Ovary (tissue), 7 donors: ENCODE measurements at regions not wholly inside any gene's neighbourhood (a gene's known extent, or its start where the extent isn't known, plus 50 kb on each side); places are given as distances from the start of the nearest gene placed in this dataset.

Source experiments
- DNase-seq, 5 donors: peaks; one replicate each; pipeline ENCODE4 v3.0.0-alpha.2; 2019 to 2020
- H3K27ac ChIP-seq, 2 donors: fragments of 200-600 bp; one replicate each; pipeline versions ENCODE4 v1.5.1 to v1.8.0; 2019 to 2022
- H3K27me3 ChIP-seq: fragments of 200-600 bp; one replicate; pipeline ENCODE4 v1.8.0; 2022
- H3K36me3 ChIP-seq: fragments of 200-600 bp; sonication (generic); one replicate; pipeline ENCODE4 v1.5.1; 2019
- H3K4me1 ChIP-seq: one replicate; pipeline ENCODE4 v1.8.1; 2013; ENCODE audit warnings: mild to moderate bottlenecking, moderate library complexity; ENCODE audit not compliant: insufficient read depth
- H3K4me3 ChIP-seq: fragments of 200-600 bp; sonication (generic); one replicate; pipeline ENCODE4 v1.5.1; 2017
- H3K9me3 ChIP-seq, 2 donors: fragments of 200-600 bp in 1 of 2; sonication (generic) in 1 of 2; one replicate each; pipeline versions ENCODE4 v1.5.1 to v1.8.1; 2013 to 2019; ENCODE audit warnings: mild to moderate bottlenecking in 1 of 2, moderate library complexity in 1 of 2
- EP300 ChIP-seq: sonication (generic); formaldehyde crosslinking; IDR thresholded peaks from one replicate; pipeline ENCODE4 v1.6.1; 2017; ENCODE audit warnings: antibody characterized with exemption
- POLR2A ChIP-seq: fragments of 450-650 bp; IDR thresholded peaks from one replicate; pipeline ENCODE4 v1.6.1; 2017; ENCODE audit warnings: antibody characterized with exemption, mild to moderate bottlenecking, moderate library complexity
- WGBS, 3 donors: extraction: QIAGEN DNeasy Blood & Tissue Kit in 1 of 3; methylation state at CpG; one replicate each; pipeline versions ENCODE4 v1.1.5 to v1.1.7; 2013 to 2017; 5-methylcytosine and 5-hydroxymethylcytosine counted together
- intact Hi-C, 4 donors: fragments of 100-400 bp; cut with DNase I; formaldehyde crosslinking; loops; one replicate each; pipeline versions ENCODE4 v1.11.0 to v1.15.1; 2022 to 2023
- TF ChIP-seq, protein P1 (sequence below), 3 donors: fragments of 450-650 bp in 2 of 3; fragments of 200-600 bp in 1 of 3; IDR thresholded peaks; one replicate each; pipeline versions ENCODE4 v1.5.1 to v1.8.0; 2016 to 2022; ENCODE audit warnings: antibody characterized with exemption in 3 of 3, mild to moderate bottlenecking in 1 of 3
- donor health status: DM: no; HTN: no; CAD: no; lungs with moderate emphysema.
- donor health status: DM: no; HTN: no; CAD: no.
- donor health status: Bipolar disorder and iron deficiency.
- donor health status: DM: no; HTN: no; CAD: no.
- donor health status: DM: yes; HTN: yes; CAD: no.

DNA sequence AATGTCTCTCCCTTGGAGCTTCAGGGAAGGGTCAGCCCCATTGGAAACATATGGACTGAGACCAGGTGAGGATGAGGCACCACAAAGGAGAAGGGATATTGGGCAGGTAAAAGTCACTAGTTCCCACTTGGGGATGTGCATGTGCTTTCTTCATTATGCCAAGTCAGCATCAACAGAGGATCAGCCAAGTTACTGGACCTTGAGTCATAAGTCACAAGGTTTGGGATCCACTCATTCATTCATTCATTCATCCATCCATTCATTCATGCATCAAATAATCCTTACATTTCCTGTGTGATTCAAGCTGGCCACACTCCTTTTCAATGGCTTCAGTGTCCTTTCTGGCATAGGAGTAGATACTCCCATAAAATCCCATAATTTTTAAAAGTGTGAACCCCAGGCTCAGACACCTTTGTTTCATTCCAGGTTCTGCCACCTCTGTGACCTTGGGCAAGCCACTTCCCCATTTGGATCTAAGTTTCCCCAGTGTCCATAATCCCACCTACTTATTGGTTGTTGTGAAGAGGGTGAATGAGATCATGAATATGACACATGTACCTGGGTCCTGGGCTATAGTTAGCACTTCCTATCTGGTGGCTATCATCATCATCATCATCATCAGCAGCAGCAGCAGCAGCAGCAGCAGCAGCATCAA is 162.1 kb upstream of the LHX5 start:
- intact Hi-C loops: no loop called here
- H3K4me1 ChIP-seq: no peaks in the 10 kb centered on the region

DNA sequence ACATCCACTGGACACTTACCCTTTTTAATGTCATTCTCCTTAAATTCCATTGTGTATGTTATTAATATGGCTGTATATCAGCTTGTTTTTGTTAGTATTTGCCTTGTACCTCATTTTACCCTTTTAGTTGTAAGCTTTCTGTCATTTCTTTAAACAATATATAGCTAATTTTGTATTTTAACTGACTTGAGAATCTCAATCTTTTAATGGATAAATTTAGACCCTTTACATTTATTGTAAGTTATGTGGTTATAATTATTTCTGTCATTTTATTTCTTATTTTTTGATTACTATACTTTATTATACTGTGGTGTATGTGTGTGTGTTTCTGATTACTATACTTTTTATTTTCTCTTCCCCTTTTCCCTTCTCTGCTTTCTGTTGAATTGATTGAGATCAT is 159.0 kb upstream of the LHX5 start:
- TF ChIP-seq EP300 (no peak), POLR2A (no peak)
- TF ChIP-seq, protein P1, sequence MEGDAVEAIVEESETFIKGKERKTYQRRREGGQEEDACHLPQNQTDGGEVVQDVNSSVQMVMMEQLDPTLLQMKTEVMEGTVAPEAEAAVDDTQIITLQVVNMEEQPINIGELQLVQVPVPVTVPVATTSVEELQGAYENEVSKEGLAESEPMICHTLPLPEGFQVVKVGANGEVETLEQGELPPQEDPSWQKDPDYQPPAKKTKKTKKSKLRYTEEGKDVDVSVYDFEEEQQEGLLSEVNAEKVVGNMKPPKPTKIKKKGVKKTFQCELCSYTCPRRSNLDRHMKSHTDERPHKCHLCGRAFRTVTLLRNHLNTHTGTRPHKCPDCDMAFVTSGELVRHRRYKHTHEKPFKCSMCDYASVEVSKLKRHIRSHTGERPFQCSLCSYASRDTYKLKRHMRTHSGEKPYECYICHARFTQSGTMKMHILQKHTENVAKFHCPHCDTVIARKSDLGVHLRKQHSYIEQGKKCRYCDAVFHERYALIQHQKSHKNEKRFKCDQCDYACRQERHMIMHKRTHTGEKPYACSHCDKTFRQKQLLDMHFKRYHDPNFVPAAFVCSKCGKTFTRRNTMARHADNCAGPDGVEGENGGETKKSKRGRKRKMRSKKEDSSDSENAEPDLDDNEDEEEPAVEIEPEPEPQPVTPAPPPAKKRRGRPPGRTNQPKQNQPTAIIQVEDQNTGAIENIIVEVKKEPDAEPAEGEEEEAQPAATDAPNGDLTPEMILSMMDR (IDR thresholded peaks at IDR 0.05): no peak
- H3K27ac ChIP-seq: no peak overlapping the region
- no peak for DNase-seq
- no peaks in the 10 kb centered on the region for H3K36me3 ChIP-seq
- H3K4me1 ChIP-seq: no peaks in the 10 kb centered on the region
- intact Hi-C loops: no loop called here
- peaks cover 0 to 3% of the 10 kb centered on the region in 2 donors for H3K9me3 ChIP-seq
- no peak overlapping the region for H3K4me3 ChIP-seq
- H3K27me3 ChIP-seq: no peaks in the 10 kb centered on the region

More for the DNA sequence above, 162.1 kb upstream of the LHX5 start:
- TF ChIP-seq EP300 (no peak), POLR2A (no peak)
- TF ChIP-seq, protein P1 (IDR thresholded peaks at IDR 0.05): no peak
- Histone ChIP-seq H3K36me3 (no peaks in the 10 kb centered on the region), H3K27me3 (no peaks in the 10 kb centered on the region), H3K27ac (no peak overlapping the region), H3K9me3 (no peaks in the 10 kb centered on the region), H3K4me3 (no peak overlapping the region)
- no peak for DNase-seq

DNA sequence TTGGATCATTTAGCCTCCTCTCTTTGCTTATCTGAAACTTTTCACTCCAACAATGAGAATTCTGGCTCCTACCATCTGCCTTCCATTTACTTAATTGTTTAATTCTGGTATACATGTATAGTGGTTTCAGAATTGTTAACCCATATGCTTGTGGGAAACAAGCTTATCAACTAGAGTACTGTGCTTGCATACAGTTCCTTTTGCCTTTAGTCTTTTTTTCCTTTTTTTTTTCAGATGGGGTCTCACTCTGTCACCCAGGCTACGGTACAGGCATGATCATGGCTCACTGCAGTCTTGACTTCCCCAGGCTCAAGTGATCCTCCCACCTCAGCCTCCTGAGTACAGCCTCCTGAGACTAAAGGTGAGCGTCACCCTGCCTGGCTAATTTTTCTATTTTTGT is 153.8 kb upstream of the LHX5 start:
- no peaks in the 10 kb centered on the region for H3K4me1 ChIP-seq
- no peak for DNase-seq
- no peak overlapping the region for H3K27ac ChIP-seq
- 81 to 91% (median 82%) methylated on average over 2 of the region's 2 CpGs for WGBS, 3 donors
- no peaks in the 10 kb centered on the region for H3K36me3 ChIP-seq
- H3K27me3 ChIP-seq: no peaks in the 10 kb centered on the region
- TF ChIP-seq, protein P1 (IDR thresholded peaks at IDR 0.05): no peak
- TF ChIP-seq EP300 (no peak), POLR2A (no peak)
- intact Hi-C loops: no loop called here
- peaks cover 0 to 3% of the 10 kb centered on the region in 2 donors for H3K9me3 ChIP-seq
- no peak overlapping the region for H3K4me3 ChIP-seq

DNA sequence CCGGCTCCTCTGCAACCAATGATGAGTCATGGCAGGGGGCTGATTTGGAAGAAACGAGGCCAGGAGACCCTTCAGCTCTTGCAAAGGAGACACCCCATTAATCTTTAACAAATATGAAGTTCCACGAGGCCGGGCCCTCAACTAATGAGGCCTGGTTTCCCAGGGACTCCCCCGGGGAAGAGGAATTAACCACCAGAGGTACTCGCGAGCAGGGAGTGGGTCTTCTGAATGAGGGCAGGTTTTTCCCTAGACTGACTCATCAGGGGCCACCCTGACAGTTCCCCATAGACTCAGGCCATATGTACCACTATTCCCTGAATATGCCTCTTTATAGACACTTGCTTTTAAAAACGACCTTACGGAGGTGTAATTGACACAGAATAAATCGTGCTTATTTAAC is 150.7 kb upstream of the LHX5 start:
- 40 to 42% (median 40%) methylated on average over 10 of the region's 10 CpGs for WGBS, 3 donors
- no peak overlapping the region for H3K4me3 ChIP-seq
- H3K9me3 ChIP-seq: peaks cover 0 to 3% of the 10 kb centered on the region in 2 donors
- intact Hi-C loops: no loop called here
- TF ChIP-seq EP300: no peak
- TF ChIP-seq, protein P1 (IDR thresholded peaks at IDR 0.05): no peak
- TF ChIP-seq POLR2A: no peak
- no peaks in the 10 kb centered on the region for H3K27me3 ChIP-seq
- H3K4me1 ChIP-seq: no peaks in the 10 kb centered on the region
- DNase-seq: no peak
- H3K27ac ChIP-seq: no peak overlapping the region
- H3K36me3 ChIP-seq: no peaks in the 10 kb centered on the region
